Transverse colon (tissue), 1 donor: ENCODE measurements at regions not wholly inside any gene's neighbourhood (a gene's known extent, or its start where the extent isn't known, plus 50 kb on each side); places are given as distances from the start of the nearest gene placed in this dataset.

Source experiments
- EP300 ChIP-seq: sonication (generic); formaldehyde crosslinking; IDR thresholded peaks from one replicate; pipeline ENCODE4 v1.6.1; 2017; ENCODE audit warnings: antibody characterized with exemption, low read depth
- POLR2A ChIP-seq: fragments of 450-650 bp; IDR thresholded peaks from one replicate; pipeline ENCODE4 v1.6.1; 2016; ENCODE audit warnings: antibody characterized with exemption, mild to moderate bottlenecking, moderate library complexity

DNA sequence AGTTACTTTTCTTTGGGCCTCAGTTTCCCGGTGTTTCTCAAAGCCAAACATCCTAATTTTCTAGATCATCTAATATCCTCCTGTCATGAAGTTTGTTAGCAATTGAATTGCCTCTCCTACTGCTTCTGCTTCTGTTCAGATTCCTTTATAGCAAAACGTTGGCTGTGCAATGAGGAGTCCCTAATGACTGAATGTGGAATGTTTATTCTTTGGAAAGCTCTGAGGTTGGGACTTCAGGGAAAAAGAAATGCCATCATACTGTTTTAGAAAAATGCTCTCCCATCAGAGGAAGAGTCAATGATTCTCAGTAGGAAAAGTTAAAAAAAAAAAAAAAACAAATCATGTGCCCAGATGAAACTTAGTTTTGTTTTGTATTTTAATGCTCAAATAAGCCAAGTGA lies 268.7 kb upstream of the PAPPA start:
- TF ChIP-seq POLR2A (no peak), EP300 (no peak)
